ENCODE measurements at regions not wholly inside any gene's neighbourhood (a gene's known extent, or its start where the extent isn't known, plus 50 kb on each side); places are given as distances from the start of the nearest gene placed in this dataset.

DNA sequence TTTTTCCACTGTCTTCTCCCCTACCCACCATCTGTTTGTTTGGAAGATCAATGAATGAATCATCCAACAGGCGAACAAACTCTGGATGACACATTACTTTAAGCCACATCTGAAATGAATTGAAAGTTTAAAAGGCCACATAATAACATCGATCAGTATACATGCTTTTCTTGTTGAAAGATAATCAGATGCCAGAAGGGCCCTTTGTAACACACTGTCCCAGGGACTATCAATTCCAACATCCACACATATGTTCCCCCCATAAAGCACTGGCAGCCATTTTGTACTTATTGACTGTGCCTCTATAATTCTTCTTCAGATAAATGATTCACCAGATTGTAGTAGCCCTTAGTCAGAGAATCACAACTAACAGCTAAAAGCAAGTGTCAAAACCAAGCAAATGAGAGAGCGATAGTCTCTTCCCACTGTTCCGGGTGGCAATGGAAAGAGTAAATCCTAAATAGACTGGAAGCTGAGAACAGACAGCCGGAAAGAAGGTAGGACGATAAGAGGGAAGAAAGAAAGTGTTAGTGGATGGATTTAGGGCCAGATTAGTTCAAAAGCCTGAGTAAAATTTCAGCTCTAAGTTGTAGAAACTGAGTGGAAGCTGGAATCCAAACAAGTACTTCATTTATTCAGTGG lies 184.9 kb upstream of the TENT5A start:
- Histone ChIP-seq H3K79me2 (ENCODE audit: control insufficient read depth, low read length) (no peaks in the 10 kb centered on the region), H3K9me3 (ENCODE audit: control insufficient read depth, insufficient read depth, low read length) (no peaks in the 10 kb centered on the region), H3K36me3 (ENCODE audit: control insufficient read depth, low read length) (no peaks in the 10 kb centered on the region), H3K9me2 (replicated peaks; ENCODE audit: control insufficient read depth, low read length) (no peaks in the 10 kb centered on the region), H3K4me1 (ENCODE audit: control insufficient read depth, low read length) (no peaks in the 10 kb centered on the region), H3K4me2 (ENCODE audit: low read length) (no peak overlapping the region), H4K20me1 (ENCODE audit: control insufficient read depth, insufficient read depth, low read depth, low read length) (no peaks in the 10 kb centered on the region), H3K27me3 (ENCODE audit: control insufficient read depth, low read length) (no peaks in the 10 kb centered on the region), H3F3A (ENCODE audit: control insufficient read depth, insufficient read depth) (no peaks in the 10 kb centered on the region), H3K27ac (ENCODE audit: low read depth, low read length) (no peak overlapping the region), H3K4me3 (ENCODE audit: low read length) (no peak overlapping the region)
- TF ChIP-seq, protein P1, sequence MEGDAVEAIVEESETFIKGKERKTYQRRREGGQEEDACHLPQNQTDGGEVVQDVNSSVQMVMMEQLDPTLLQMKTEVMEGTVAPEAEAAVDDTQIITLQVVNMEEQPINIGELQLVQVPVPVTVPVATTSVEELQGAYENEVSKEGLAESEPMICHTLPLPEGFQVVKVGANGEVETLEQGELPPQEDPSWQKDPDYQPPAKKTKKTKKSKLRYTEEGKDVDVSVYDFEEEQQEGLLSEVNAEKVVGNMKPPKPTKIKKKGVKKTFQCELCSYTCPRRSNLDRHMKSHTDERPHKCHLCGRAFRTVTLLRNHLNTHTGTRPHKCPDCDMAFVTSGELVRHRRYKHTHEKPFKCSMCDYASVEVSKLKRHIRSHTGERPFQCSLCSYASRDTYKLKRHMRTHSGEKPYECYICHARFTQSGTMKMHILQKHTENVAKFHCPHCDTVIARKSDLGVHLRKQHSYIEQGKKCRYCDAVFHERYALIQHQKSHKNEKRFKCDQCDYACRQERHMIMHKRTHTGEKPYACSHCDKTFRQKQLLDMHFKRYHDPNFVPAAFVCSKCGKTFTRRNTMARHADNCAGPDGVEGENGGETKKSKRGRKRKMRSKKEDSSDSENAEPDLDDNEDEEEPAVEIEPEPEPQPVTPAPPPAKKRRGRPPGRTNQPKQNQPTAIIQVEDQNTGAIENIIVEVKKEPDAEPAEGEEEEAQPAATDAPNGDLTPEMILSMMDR (IDR thresholded peaks at IDR 0.05; ENCODE audit: low read depth, low read length, poor library complexity, severe bottlenecking) = no peak
- no peak for TF ChIP-seq EZH2phosphoT487 (IDR thresholded peaks at IDR 0.05; ENCODE audit: borderline replicate concordance, low read length)

DNA sequence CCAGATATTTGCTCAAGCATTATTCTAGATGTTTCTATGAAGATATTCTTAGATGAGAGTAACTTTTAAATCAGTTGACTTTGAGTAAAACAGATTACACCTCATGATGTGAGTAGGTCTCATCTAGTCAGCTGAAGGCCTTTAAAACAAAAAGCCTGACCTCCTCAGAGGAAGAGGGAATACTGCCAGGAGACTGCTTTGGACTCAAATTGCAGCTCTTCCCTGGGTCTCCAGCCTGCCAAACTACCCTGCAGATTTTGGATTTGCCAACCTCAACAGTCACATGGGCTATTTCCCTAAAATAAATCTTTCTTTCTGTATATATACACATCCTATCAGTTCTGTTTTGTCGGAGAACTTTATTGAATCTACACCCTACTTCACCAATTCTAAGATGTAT lies 182.5 kb upstream of the TENT5A start:
- H3K36me3 ChIP-seq (ENCODE audit: control insufficient read depth, low read length) = no peaks in the 10 kb centered on the region
- no peaks in the 10 kb centered on the region for H3K27me3 ChIP-seq (ENCODE audit: control insufficient read depth, low read length)
- no peak overlapping the region for H3K4me2 ChIP-seq (ENCODE audit: low read length)
- TF ChIP-seq, protein P1 (IDR thresholded peaks at IDR 0.05; ENCODE audit: low read depth, low read length, poor library complexity, severe bottlenecking) = no peak
- no peak for TF ChIP-seq EZH2phosphoT487 (IDR thresholded peaks at IDR 0.05; ENCODE audit: borderline replicate concordance, low read length)
- H3K9me2 ChIP-seq (replicated peaks; ENCODE audit: control insufficient read depth, low read length) = no peaks in the 10 kb centered on the region
- no peak overlapping the region for H3K4me3 ChIP-seq (ENCODE audit: low read length)
- H3K27ac ChIP-seq (ENCODE audit: low read depth, low read length) = no peak overlapping the region
- H3K9me3 ChIP-seq (ENCODE audit: control insufficient read depth, insufficient read depth, low read length) = no peaks in the 10 kb centered on the region
- no peaks in the 10 kb centered on the region for H3K4me1 ChIP-seq (ENCODE audit: control insufficient read depth, low read length)
- H4K20me1 ChIP-seq (ENCODE audit: control insufficient read depth, insufficient read depth, low read depth, low read length) = no peaks in the 10 kb centered on the region
- H3F3A ChIP-seq (ENCODE audit: control insufficient read depth, insufficient read depth) = no peaks in the 10 kb centered on the region
- H3K79me2 ChIP-seq (ENCODE audit: control insufficient read depth, low read length) = no peaks in the 10 kb centered on the region

DNA sequence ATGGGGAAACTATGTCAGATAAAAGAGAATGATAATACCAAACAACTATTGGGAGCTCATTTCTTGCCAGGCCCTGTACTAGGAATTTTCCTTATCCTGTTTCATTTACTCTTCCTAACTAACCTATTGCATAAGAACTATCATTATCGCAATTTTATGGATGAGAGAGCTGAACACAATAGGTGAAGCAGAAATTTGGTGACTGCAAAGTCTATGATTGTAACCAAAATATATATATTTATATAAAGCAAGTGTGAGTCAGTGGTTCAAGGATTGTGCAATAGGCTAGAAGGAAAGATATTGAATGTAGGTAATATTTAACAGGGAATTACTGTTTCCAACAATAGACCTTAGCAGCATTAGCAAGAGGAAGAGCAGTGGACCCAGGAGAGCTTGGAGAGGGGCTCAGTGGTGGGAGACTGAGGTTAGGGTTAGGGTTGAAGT lies 181.1 kb upstream of the TENT5A start:
- H3K27ac ChIP-seq (ENCODE audit: low read depth, low read length) = no peak overlapping the region
- H3K4me3 ChIP-seq (ENCODE audit: low read length) = no peak overlapping the region
- no peak overlapping the region for H3K4me2 ChIP-seq (ENCODE audit: low read length)
- no peaks in the 10 kb centered on the region for H3F3A ChIP-seq (ENCODE audit: control insufficient read depth, insufficient read depth)
- no peaks in the 10 kb centered on the region for H4K20me1 ChIP-seq (ENCODE audit: control insufficient read depth, insufficient read depth, low read depth, low read length)
- no peaks in the 10 kb centered on the region for H3K79me2 ChIP-seq (ENCODE audit: control insufficient read depth, low read length)
- TF ChIP-seq EZH2phosphoT487 (IDR thresholded peaks at IDR 0.05; ENCODE audit: borderline replicate concordance, low read length) = no peak
- TF ChIP-seq, protein P1 (IDR thresholded peaks at IDR 0.05; ENCODE audit: low read depth, low read length, poor library complexity, severe bottlenecking) = no peak
- H3K4me1 ChIP-seq (ENCODE audit: control insufficient read depth, low read length) = no peaks in the 10 kb centered on the region
- no peaks in the 10 kb centered on the region for H3K9me2 ChIP-seq (replicated peaks; ENCODE audit: control insufficient read depth, low read length)
- H3K9me3 ChIP-seq (ENCODE audit: control insufficient read depth, insufficient read depth, low read length) = no peaks in the 10 kb centered on the region
- H3K27me3 ChIP-seq (ENCODE audit: control insufficient read depth, low read length) = no peaks in the 10 kb centered on the region
- no peaks in the 10 kb centered on the region for H3K36me3 ChIP-seq (ENCODE audit: control insufficient read depth, low read length)

All from DOHH2 (cell line).